ENCODE measurements at regions not wholly inside any gene's neighbourhood (a gene's known extent, or its start where the extent isn't known, plus 50 kb on each side); places are given as distances from the start of the nearest gene placed in this dataset.

DNA sequence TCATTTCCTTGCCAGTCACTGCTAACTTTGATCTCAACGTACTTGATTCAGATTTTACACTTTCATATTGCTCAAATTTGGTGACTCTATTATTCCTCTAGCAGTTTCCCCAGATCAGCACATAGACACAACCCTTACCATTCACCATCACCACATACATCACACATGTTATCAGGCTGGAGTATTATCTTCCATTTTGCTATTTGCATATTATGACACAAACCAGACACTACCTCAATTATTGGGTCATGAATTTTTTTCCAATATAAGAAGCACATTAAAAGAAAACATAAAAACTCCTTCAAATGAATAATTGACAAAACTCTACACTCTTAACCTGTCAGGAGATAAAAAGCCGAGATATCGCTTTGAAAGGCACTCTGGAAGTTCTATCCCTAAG lies 1166.7 kb upstream of the B3GALT2 start:
- no peak for FAIRE-seq
- no TSS peak for BruUV-seq (replicated peaks)
- no peak for TF ChIP-seq MAX (IDR thresholded peaks at IDR 0.05; ENCODE audit: insufficient read depth, insufficient read length)
- TF ChIP-seq JUN (IDR thresholded peaks at IDR 0.05; ENCODE audit: borderline replicate concordance, insufficient read depth, insufficient read length, low read depth) = no peak
- TF ChIP-seq POLR2AphosphoS5 (IDR thresholded peaks at IDR 0.05; ENCODE audit: insufficient read depth, low read depth, low read length) = no peak
- no peak for TF ChIP-seq FOS (IDR thresholded peaks at IDR 0.05; ENCODE audit: borderline replicate concordance, insufficient read depth, low read length)
- TF ChIP-seq EZH2 (IDR thresholded peaks at IDR 0.05; ENCODE audit: borderline replicate concordance, low read depth, low read length, severe bottlenecking) = no peak
- no peak for TF ChIP-seq GATA2 (IDR thresholded peaks at IDR 0.05; ENCODE audit: insufficient read depth, insufficient read length, low read depth, low read length)
- TF ChIP-seq, protein P1, sequence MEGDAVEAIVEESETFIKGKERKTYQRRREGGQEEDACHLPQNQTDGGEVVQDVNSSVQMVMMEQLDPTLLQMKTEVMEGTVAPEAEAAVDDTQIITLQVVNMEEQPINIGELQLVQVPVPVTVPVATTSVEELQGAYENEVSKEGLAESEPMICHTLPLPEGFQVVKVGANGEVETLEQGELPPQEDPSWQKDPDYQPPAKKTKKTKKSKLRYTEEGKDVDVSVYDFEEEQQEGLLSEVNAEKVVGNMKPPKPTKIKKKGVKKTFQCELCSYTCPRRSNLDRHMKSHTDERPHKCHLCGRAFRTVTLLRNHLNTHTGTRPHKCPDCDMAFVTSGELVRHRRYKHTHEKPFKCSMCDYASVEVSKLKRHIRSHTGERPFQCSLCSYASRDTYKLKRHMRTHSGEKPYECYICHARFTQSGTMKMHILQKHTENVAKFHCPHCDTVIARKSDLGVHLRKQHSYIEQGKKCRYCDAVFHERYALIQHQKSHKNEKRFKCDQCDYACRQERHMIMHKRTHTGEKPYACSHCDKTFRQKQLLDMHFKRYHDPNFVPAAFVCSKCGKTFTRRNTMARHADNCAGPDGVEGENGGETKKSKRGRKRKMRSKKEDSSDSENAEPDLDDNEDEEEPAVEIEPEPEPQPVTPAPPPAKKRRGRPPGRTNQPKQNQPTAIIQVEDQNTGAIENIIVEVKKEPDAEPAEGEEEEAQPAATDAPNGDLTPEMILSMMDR (IDR thresholded peaks at IDR 0.05; ENCODE audit: extremely low read depth in 1 of 2, insufficient read depth in 1 of 2, low read depth in 1 of 2, low read length in 2 of 2) = no peak
- no peak for TF ChIP-seq POLR2A (IDR thresholded peaks at IDR 0.05; ENCODE audit: low read depth, low read length)
- no peak for TF ChIP-seq MYC (IDR thresholded peaks at IDR 0.05; ENCODE audit: low read depth, low read length)

More for the DNA sequence above, 1166.7 kb upstream of the B3GALT2 start:
- Histone ChIP-seq H3K4me2 (ENCODE audit: insufficient read depth, low read length) (no peak overlapping the region), H2AFZ (ENCODE audit: low read depth, low read length) (no peak overlapping the region), H3K9me3 (replicated peaks; ENCODE audit: control insufficient read depth, insufficient read depth, low read length) (no peaks in the 10 kb centered on the region), H3K9me1 (replicated peaks; ENCODE audit: control insufficient read depth, extremely low read depth, insufficient read depth, low read length) (no peaks in the 10 kb centered on the region), H4K20me1 (replicated peaks; ENCODE audit: control insufficient read depth, extremely low read depth, insufficient read depth, low read length) (no peaks in the 10 kb centered on the region), H3K36me3 (ENCODE audit: control insufficient read depth in 2 of 2, extremely low read depth in 1 of 2, insufficient read depth in 2 of 2, low read length in 2 of 2) (no peaks in the 10 kb centered on the region), H3K9ac (replicated peaks; ENCODE audit: extremely low read depth, insufficient read depth, low read length) (no peak overlapping the region), H3K4me3 (replicated peaks in 1 of 3; ENCODE audit: insufficient read depth in 1 of 3, low read depth in 1 of 3, low read length in 3 of 3) (no peak overlapping the region), H3K4me1 (ENCODE audit: control insufficient read depth, extremely low read depth, insufficient read depth, low read length) (no peaks in the 10 kb centered on the region), H3K27ac (ENCODE audit: insufficient read depth, low read depth, low read length) (no peak overlapping the region), H3K27me3 (ENCODE audit: control insufficient read depth in 2 of 2, insufficient read depth in 2 of 2, low read length in 2 of 2) (no peaks in the 10 kb centered on the region), H3K79me2 (ENCODE audit: control insufficient read depth, insufficient read depth, low read length) (no peaks in the 10 kb centered on the region)
- no peak for DNase-seq (ENCODE audit: low read depth, low spot score)
- intact Hi-C loops (cut with micrococcal nuclease) (no loop called here), dilution Hi-C loops (cut with MboI; ENCODE audit: extremely low pct_ligation_motif_present, low sequenced_read_pairs) (no loop called here)
- CTCF ChIA-PET = no interaction called here
- POLR2A ChIA-PET = no interaction called here
